HCT116 (cell line): ENCODE measurements at regions not wholly inside any gene's neighbourhood (a gene's known extent, or its start where the extent isn't known, plus 50 kb on each side); places are given as distances from the start of the nearest gene placed in this dataset.

Source experiments
- CBX3 ChIP-seq: IDR thresholded peaks from 2 replicates; pipeline ENCODE4 v1.6.1; 2012; ENCODE audit warnings: low read depth
- EZH2 ChIP-seq: fragments of 200-600 bp; sonication (generic); IDR thresholded peaks from 2 replicates; pipeline ENCODE4 v1.6.1; 2017; ENCODE audit warnings: antibody characterized with exemption, mixed run types
- EZH2phosphoT487 ChIP-seq: fragments of 200-600 bp; IDR thresholded peaks from 2 replicates; pipeline ENCODE4 v1.6.1; 2018; ENCODE audit warnings: antibody characterized with exemption, borderline replicate concordance
- POLR2A ChIP-seq: IDR thresholded peaks from 2 replicates; pipeline ENCODE4 v1.7.0; 2011; ENCODE audit warnings: borderline replicate concordance; ENCODE audit not compliant: insufficient read depth, insufficient read length; ENCODE audit errors: extremely low read depth
- RAD21 ChIP-seq: IDR thresholded peaks from 2 replicates; pipeline ENCODE4 v1.6.1; 2012; ENCODE audit warnings: low read depth, mild to moderate bottlenecking
- SIN3A ChIP-seq: IDR thresholded peaks from 2 replicates; pipeline ENCODE4 v1.6.1; 2012; ENCODE audit warnings: low read depth
- TCF7L2 ChIP-seq: IDR thresholded peaks from 2 replicates; pipeline ENCODE4 v1.7.0; 2011; ENCODE audit warnings: borderline replicate concordance, inconsistent platforms; ENCODE audit not compliant: insufficient read depth, insufficient read length; ENCODE audit errors: extremely low read depth
- YY1 ChIP-seq: IDR thresholded peaks from 2 replicates; pipeline ENCODE4 v1.6.1; 2011; ENCODE audit warnings: low read length, low read depth, moderate library complexity, mild to moderate bottlenecking; ENCODE audit not compliant: insufficient replicate concordance; ENCODE audit errors: extremely low read depth
- TF ChIP-seq, protein P1 (sequence below), 3 experiments: fragments of 200-600 bp in 1 of 3; sonication (generic) in 1 of 3; IDR thresholded peaks in 2 of 3; conservative IDR thresholded peaks in 1 of 3; 2 replicates each; pipeline ENCODE4 v1.5.1; 2012 to 2017; ENCODE audit warnings: low read depth in 2 of 3, low read length in 2 of 3, antibody characterized with exemption in 1 of 3, borderline replicate concordance in 1 of 3, control low read depth in 1 of 3, mild to moderate bottlenecking in 1 of 3, mixed read lengths in 1 of 3, mixed run types in 1 of 3, moderate library complexity in 1 of 3; ENCODE audit not compliant: insufficient read depth in 1 of 3
- TF ChIP-seq, protein P2 (sequence below): IDR thresholded peaks from 2 replicates; pipeline ENCODE4 v1.6.1; 2012

DNA sequence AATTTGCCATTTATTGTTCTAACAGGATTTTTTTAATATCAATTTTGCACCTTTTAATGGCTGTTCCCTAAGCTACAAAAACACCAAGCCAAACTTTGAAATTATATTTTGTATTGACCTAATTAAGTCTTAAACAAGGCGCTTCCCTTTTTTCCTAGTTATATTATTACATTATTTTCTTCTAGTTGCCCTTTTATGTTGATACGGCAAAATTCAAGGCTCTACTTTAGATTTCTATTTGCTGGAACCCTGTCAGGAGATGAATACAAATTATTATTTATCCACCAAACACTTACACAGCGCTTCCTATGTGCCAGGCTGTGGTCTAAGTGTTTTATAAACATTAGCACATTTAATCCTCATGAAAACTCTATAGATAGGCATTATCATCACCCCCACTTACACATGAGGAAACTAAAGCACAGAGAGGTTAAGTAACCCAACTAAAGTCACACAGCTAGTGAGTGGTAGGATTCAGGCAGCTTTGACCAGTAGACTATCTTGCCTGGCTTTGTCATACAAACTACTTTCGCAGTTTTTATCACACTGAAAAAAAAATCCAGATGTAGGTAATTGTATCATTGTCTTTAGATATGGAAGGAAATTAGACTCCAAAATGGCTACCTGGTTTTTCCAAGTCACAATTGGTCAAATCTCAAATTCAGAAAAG lies 456.5 kb downstream of the STK39 start:
- TF ChIP-seq, protein P1, sequence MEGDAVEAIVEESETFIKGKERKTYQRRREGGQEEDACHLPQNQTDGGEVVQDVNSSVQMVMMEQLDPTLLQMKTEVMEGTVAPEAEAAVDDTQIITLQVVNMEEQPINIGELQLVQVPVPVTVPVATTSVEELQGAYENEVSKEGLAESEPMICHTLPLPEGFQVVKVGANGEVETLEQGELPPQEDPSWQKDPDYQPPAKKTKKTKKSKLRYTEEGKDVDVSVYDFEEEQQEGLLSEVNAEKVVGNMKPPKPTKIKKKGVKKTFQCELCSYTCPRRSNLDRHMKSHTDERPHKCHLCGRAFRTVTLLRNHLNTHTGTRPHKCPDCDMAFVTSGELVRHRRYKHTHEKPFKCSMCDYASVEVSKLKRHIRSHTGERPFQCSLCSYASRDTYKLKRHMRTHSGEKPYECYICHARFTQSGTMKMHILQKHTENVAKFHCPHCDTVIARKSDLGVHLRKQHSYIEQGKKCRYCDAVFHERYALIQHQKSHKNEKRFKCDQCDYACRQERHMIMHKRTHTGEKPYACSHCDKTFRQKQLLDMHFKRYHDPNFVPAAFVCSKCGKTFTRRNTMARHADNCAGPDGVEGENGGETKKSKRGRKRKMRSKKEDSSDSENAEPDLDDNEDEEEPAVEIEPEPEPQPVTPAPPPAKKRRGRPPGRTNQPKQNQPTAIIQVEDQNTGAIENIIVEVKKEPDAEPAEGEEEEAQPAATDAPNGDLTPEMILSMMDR (IDR thresholded peaks at IDR 0.05 in 2 of 3, conservative IDR thresholded peaks at IDR 0.05 in 1 of 3; ENCODE audit: borderline replicate concordance in 1 of 3, insufficient read depth in 1 of 3, low read depth in 2 of 3, low read length in 2 of 3) = no peak
- TF ChIP-seq SIN3A = no peak
- TF ChIP-seq CBX3 = no peak
- TF ChIP-seq EZH2 = no peak
- no peak for TF ChIP-seq TCF7L2
- TF ChIP-seq POLR2A = no peak
- no peak for TF ChIP-seq EZH2phosphoT487
- TF ChIP-seq, protein P2, sequence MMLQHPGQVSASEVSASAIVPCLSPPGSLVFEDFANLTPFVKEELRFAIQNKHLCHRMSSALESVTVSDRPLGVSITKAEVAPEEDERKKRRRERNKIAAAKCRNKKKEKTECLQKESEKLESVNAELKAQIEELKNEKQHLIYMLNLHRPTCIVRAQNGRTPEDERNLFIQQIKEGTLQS = no peak
- no peak for TF ChIP-seq RAD21
- TF ChIP-seq YY1 = no peak
